ENCODE measurements at regions not wholly inside any gene's neighbourhood (a gene's known extent, or its start where the extent isn't known, plus 50 kb on each side); places are given as distances from the start of the nearest gene placed in this dataset.

DNA sequence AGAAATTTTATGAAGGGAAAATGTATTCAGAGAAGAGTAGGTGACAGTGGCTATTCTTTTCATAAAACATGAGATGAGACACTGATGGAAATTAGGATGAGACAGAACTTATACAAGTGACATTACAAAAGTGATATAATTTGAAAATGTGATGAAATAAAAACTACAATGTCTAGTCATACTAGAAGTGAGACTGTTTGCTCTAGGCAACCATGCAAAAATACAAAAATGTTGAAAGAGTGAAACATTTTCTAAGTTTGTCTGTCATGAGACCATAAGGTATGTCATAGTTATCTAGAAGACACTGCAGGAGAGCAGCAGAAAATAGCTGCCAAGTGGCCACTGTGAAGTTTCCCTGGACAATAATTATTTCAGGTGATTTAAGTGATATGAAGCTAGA is 459.5 kb downstream of the DIPK2A start:
- no peaks in the 10 kb centered on the region for H3K9me3 ChIP-seq (ENCODE audit: control insufficient read depth in 4 of 4, low read length in 3 of 4)
- H3K27me3 ChIP-seq (ENCODE audit: control insufficient read depth in 4 of 4, insufficient read depth in 4 of 4, low read length in 3 of 4): no peaks in the 10 kb centered on the region

DNA sequence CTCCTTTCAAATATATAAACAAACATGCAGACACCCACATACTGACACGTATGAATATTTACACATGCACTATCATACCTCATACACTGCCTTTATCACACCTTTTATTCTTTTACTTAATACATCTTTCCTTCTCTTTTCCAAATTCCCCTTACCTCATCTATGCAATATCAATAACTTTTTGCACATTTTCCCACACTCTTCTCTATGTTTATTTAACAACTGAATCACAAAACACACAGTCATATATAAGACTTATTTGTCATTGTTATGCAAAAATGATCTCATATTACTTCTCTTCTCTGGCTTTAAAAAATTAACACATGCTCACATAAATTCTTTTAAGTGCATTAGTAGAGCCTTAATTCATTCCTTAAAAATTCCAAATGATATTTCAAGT is 461.4 kb downstream of the DIPK2A start:
- H3K9me3 ChIP-seq (ENCODE audit: control insufficient read depth in 4 of 4, low read length in 3 of 4): no peaks in the 10 kb centered on the region
- H3K4me1 ChIP-seq (ENCODE audit: control insufficient read depth in 4 of 4, insufficient read depth in 4 of 4, low read length in 3 of 4): no peaks in the 10 kb centered on the region
- WGBS: 82% methylated on average over 1 of the region's 1 CpG
- H3K36me3 ChIP-seq (ENCODE audit: control insufficient read depth in 4 of 4, insufficient read depth in 3 of 4, low read depth in 1 of 4, low read length in 3 of 4): no peaks in the 10 kb centered on the region
- H3K9ac ChIP-seq (ENCODE audit: low read depth in 1 of 2, low read length in 2 of 2): no peak overlapping the region
- DNase-seq (ENCODE audit: low spot score): no peak
- no peak overlapping the region for H3K27ac ChIP-seq (ENCODE audit: low read depth in 1 of 2, low read length in 2 of 2)
- no peaks in the 10 kb centered on the region for H3K27me3 ChIP-seq (ENCODE audit: control insufficient read depth in 4 of 4, insufficient read depth in 4 of 4, low read length in 3 of 4)
- H3K4me3 ChIP-seq (ENCODE audit: low read depth in 1 of 3, low read length in 3 of 3): no peak overlapping the region
- no peak for TF ChIP-seq FOXA2 (IDR thresholded peaks at IDR 0.05)
- TF ChIP-seq, protein P1, sequence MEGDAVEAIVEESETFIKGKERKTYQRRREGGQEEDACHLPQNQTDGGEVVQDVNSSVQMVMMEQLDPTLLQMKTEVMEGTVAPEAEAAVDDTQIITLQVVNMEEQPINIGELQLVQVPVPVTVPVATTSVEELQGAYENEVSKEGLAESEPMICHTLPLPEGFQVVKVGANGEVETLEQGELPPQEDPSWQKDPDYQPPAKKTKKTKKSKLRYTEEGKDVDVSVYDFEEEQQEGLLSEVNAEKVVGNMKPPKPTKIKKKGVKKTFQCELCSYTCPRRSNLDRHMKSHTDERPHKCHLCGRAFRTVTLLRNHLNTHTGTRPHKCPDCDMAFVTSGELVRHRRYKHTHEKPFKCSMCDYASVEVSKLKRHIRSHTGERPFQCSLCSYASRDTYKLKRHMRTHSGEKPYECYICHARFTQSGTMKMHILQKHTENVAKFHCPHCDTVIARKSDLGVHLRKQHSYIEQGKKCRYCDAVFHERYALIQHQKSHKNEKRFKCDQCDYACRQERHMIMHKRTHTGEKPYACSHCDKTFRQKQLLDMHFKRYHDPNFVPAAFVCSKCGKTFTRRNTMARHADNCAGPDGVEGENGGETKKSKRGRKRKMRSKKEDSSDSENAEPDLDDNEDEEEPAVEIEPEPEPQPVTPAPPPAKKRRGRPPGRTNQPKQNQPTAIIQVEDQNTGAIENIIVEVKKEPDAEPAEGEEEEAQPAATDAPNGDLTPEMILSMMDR (IDR thresholded peaks at IDR 0.05; ENCODE audit: low read depth, low read length, missing input control): no peak
- no peak for TF ChIP-seq SP1 (IDR thresholded peaks at IDR 0.05)
- TF ChIP-seq, protein P2, sequence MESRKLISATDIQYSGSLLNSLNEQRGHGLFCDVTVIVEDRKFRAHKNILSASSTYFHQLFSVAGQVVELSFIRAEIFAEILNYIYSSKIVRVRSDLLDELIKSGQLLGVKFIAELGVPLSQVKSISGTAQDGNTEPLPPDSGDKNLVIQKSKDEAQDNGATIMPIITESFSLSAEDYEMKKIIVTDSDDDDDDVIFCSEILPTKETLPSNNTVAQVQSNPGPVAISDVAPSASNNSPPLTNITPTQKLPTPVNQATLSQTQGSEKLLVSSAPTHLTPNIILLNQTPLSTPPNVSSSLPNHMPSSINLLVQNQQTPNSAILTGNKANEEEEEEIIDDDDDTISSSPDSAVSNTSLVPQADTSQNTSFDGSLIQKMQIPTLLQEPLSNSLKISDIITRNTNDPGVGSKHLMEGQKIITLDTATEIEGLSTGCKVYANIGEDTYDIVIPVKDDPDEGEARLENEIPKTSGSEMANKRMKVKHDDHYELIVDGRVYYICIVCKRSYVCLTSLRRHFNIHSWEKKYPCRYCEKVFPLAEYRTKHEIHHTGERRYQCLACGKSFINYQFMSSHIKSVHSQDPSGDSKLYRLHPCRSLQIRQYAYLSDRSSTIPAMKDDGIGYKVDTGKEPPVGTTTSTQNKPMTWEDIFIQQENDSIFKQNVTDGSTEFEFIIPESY (IDR thresholded peaks at IDR 0.05): no peak
- TF ChIP-seq, protein P3, sequence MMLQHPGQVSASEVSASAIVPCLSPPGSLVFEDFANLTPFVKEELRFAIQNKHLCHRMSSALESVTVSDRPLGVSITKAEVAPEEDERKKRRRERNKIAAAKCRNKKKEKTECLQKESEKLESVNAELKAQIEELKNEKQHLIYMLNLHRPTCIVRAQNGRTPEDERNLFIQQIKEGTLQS (IDR thresholded peaks at IDR 0.05): no peak
- TF ChIP-seq RXRA (IDR thresholded peaks at IDR 0.05): no peak
- TF ChIP-seq TAF1 (conservative IDR thresholded peaks at IDR 0.05): no peak
- no peak for TF ChIP-seq RAD21 (IDR thresholded peaks at IDR 0.05)

More for the DNA sequence above, 459.5 kb downstream of the DIPK2A start:
- Histone ChIP-seq H3K9ac (ENCODE audit: low read depth in 1 of 2, low read length in 2 of 2) (no peak overlapping the region), H3K4me3 (ENCODE audit: low read depth in 1 of 3, low read length in 3 of 3) (no peak overlapping the region), H3K36me3 (ENCODE audit: control insufficient read depth in 4 of 4, insufficient read depth in 3 of 4, low read depth in 1 of 4, low read length in 3 of 4) (no peaks in the 10 kb centered on the region), H3K4me1 (ENCODE audit: control insufficient read depth in 4 of 4, insufficient read depth in 4 of 4, low read length in 3 of 4) (no peaks in the 10 kb centered on the region), H3K27ac (ENCODE audit: low read depth in 1 of 2, low read length in 2 of 2) (no peak overlapping the region)
- DNase-seq (ENCODE audit: low spot score): no peak
- TF ChIP-seq FOXA1 (IDR thresholded peaks at IDR 0.05) (no peak), EGR1 (IDR thresholded peaks at IDR 0.05; ENCODE audit: low read depth in 2 of 2) (no peak), HNF4G (IDR thresholded peaks at IDR 0.05) (no peak), RXRA (IDR thresholded peaks at IDR 0.05) (no peak), SP1 (IDR thresholded peaks at IDR 0.05) (no peak), FOXA2 (IDR thresholded peaks at IDR 0.05) (no peak), JUND (IDR thresholded peaks at IDR 0.05) (no peak), RAD21 (IDR thresholded peaks at IDR 0.05) (no peak), GABPA (IDR thresholded peaks at IDR 0.05 in 1 of 2, conservative IDR thresholded peaks at IDR 0.05 in 1 of 2) (no peak), TAF1 (conservative IDR thresholded peaks at IDR 0.05) (no peak), YY1 (IDR thresholded peaks at IDR 0.05) (no peak), NR2F2 (IDR thresholded peaks at IDR 0.05) (no peak), HNF4A (conservative IDR thresholded peaks at IDR 0.05) (no peak)
- TF ChIP-seq, protein P3 (IDR thresholded peaks at IDR 0.05): no peak
- TF ChIP-seq, protein P1 (IDR thresholded peaks at IDR 0.05; ENCODE audit: low read depth, low read length, missing input control): no peak
- TF ChIP-seq, protein P2 (IDR thresholded peaks at IDR 0.05): no peak
- TF ChIP-seq, protein P4, sequence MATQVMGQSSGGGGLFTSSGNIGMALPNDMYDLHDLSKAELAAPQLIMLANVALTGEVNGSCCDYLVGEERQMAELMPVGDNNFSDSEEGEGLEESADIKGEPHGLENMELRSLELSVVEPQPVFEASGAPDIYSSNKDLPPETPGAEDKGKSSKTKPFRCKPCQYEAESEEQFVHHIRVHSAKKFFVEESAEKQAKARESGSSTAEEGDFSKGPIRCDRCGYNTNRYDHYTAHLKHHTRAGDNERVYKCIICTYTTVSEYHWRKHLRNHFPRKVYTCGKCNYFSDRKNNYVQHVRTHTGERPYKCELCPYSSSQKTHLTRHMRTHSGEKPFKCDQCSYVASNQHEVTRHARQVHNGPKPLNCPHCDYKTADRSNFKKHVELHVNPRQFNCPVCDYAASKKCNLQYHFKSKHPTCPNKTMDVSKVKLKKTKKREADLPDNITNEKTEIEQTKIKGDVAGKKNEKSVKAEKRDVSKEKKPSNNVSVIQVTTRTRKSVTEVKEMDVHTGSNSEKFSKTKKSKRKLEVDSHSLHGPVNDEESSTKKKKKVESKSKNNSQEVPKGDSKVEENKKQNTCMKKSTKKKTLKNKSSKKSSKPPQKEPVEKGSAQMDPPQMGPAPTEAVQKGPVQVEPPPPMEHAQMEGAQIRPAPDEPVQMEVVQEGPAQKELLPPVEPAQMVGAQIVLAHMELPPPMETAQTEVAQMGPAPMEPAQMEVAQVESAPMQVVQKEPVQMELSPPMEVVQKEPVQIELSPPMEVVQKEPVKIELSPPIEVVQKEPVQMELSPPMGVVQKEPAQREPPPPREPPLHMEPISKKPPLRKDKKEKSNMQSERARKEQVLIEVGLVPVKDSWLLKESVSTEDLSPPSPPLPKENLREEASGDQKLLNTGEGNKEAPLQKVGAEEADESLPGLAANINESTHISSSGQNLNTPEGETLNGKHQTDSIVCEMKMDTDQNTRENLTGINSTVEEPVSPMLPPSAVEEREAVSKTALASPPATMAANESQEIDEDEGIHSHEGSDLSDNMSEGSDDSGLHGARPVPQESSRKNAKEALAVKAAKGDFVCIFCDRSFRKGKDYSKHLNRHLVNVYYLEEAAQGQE (IDR thresholded peaks at IDR 0.05): no peak
- TF ChIP-seq, protein P5, sequence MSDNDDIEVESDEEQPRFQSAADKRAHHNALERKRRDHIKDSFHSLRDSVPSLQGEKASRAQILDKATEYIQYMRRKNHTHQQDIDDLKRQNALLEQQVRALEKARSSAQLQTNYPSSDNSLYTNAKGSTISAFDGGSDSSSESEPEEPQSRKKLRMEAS (IDR thresholded peaks at IDR 0.05): no peak
